K562 (cell line): ENCODE measurements at regions not wholly inside any gene's neighbourhood (a gene's known extent, or its start where the extent isn't known, plus 50 kb on each side); places are given as distances from the start of the nearest gene placed in this dataset.

ENCODE experiments used
- BACH1 ChIP-seq: fragments of 200-800 bp; sonication (Bioruptor generic); IDR thresholded peaks from 2 replicates; pipeline ENCODE4 v1.6.1; 2016; ENCODE audit warnings: missing genetic modification characterization, missing compliant biosample characterization
- EP300 ChIP-seq: IDR thresholded peaks from 2 replicates; pipeline ENCODE4 v1.6.1; 2012; ENCODE audit warnings: low read length, improper control_type of control experiment
- MEF2D ChIP-seq: conservative IDR thresholded peaks from 2 replicates; pipeline ENCODE4 v1.6.1; 2016; ENCODE audit warnings: low read depth, missing genetic modification characterization, missing compliant biosample characterization
- PML ChIP-seq: IDR thresholded peaks from 2 replicates; pipeline ENCODE4 v1.6.1; 2012; ENCODE audit warnings: low read length, inconsistent platforms
- RFX5 ChIP-seq: IDR thresholded peaks from 2 replicates; pipeline ENCODE4 v1.6.1; 2011; ENCODE audit warnings: low read depth, mild to moderate bottlenecking, improper control_type of control experiment, low read length
- SIRT6 ChIP-seq: IDR thresholded peaks from one replicate; pipeline ENCODE4 v1.6.1; 2012; ENCODE audit warnings: low read depth, mild to moderate bottlenecking, control low read depth, inconsistent platforms, low read length, moderate library complexity
- SNAPC5 ChIP-seq: fragments of 250-450 bp; sonication (Bioruptor Pico); IDR thresholded peaks from 2 replicates; pipeline ENCODE4 v1.8.0; 2021; ENCODE audit warnings: moderate library complexity, mild to moderate bottlenecking, inconsistent platforms
- TF ChIP-seq, protein P1 (sequence below), 3 experiments: IDR thresholded peaks in 2 of 3; conservative IDR thresholded peaks in 1 of 3; 2 replicates each; pipeline ENCODE4 v1.5.1; 2011 to 2012; ENCODE audit warnings: low read length in 3 of 3, mild to moderate bottlenecking in 3 of 3, control low read depth in 2 of 3, improper control_type of control experiment in 1 of 3, inconsistent platforms in 1 of 3, low read depth in 1 of 3, mixed read lengths in 1 of 3, moderate library complexity in 1 of 3; ENCODE audit not compliant: insufficient read depth in 2 of 3
- TF ChIP-seq, protein P2 (sequence below): sonication (generic); formaldehyde crosslinking; IDR thresholded peaks from 2 replicates; pipeline ENCODE4 v1.5.0; 2020; ENCODE audit warnings: missing genetic modification reagents

GRCh38 chr2:6341588-6342129 is 524.0 kb downstream of the CMPK2 start:
- TF ChIP-seq RFX5 (no peak), PML (no peak), MEF2D (tag) (no peak), BACH1 (tag) (no peak), EP300 (no peak), SIRT6 (no peak), SNAPC5 (CRISPR knock-in tag) (no peak)
- TF ChIP-seq, protein P1, sequence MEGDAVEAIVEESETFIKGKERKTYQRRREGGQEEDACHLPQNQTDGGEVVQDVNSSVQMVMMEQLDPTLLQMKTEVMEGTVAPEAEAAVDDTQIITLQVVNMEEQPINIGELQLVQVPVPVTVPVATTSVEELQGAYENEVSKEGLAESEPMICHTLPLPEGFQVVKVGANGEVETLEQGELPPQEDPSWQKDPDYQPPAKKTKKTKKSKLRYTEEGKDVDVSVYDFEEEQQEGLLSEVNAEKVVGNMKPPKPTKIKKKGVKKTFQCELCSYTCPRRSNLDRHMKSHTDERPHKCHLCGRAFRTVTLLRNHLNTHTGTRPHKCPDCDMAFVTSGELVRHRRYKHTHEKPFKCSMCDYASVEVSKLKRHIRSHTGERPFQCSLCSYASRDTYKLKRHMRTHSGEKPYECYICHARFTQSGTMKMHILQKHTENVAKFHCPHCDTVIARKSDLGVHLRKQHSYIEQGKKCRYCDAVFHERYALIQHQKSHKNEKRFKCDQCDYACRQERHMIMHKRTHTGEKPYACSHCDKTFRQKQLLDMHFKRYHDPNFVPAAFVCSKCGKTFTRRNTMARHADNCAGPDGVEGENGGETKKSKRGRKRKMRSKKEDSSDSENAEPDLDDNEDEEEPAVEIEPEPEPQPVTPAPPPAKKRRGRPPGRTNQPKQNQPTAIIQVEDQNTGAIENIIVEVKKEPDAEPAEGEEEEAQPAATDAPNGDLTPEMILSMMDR (IDR thresholded peaks at IDR 0.05 in 2 of 3, conservative IDR thresholded peaks at IDR 0.05 in 1 of 3; ENCODE audit: insufficient read depth in 2 of 3, low read depth in 1 of 3, low read length in 3 of 3) = no peak
- TF ChIP-seq, protein P2, sequence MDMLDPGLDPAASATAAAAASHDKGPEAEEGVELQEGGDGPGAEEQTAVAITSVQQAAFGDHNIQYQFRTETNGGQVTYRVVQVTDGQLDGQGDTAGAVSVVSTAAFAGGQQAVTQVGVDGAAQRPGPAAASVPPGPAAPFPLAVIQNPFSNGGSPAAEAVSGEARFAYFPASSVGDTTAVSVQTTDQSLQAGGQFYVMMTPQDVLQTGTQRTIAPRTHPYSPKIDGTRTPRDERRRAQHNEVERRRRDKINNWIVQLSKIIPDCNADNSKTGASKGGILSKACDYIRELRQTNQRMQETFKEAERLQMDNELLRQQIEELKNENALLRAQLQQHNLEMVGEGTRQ (CRISPR knock-in tag) = no peak
